ENCODE measurements at regions not wholly inside any gene's neighbourhood (a gene's known extent, or its start where the extent isn't known, plus 50 kb on each side); places are given as distances from the start of the nearest gene placed in this dataset.

GRCh38 chr5:125189531-125189941, 443.1 kb upstream of the ZNF608 start:
- no peak for TF ChIP-seq CTCF (conservative IDR thresholded peaks at IDR 0.05; ENCODE audit: low read length)
- no peak for TF ChIP-seq EZH2phosphoT487 (IDR thresholded peaks at IDR 0.05; ENCODE audit: borderline replicate concordance, low read depth, low read length)
